HepG2 (cell line): ENCODE measurements at regions not wholly inside any gene's neighbourhood (a gene's known extent, or its start where the extent isn't known, plus 50 kb on each side); places are given as distances from the start of the nearest gene placed in this dataset.
"Not testable (repeated sequence)": the region's sequence is repeated elsewhere in the genome, so short reads cannot be mapped to it uniquely, and the experiment has no call there.

ENCODE experiments used
- ATAC-seq: fragments of 200-7000 bp; cut with Tn5 transposase; 3 replicates; pipeline ENCODE4 v1.9.1; 2020; ENCODE audit warnings: mild to moderate bottlenecking, moderate library complexity
- BruUV-seq: library from RNA; stranded (reverse); fragments of 400-500 nt; replicated peaks from 2 replicates; lab custom pipeline; 2021; lab: Mats Ljungman, UMichigan
- CTCF ChIA-PET: fragments of 300-600 bp; formaldehyde crosslinking; extraction: SDS; loops from one replicate; lab custom pipeline; 2021; ENCODE audit warnings: low total read pairs, inconsistent platforms, low intra/inter-chr PET ratio; lab: Yijun Ruan, JAX
- POLR2A ChIA-PET: fragments of 350-600 bp; sonication (Branson Sonifier 250); formaldehyde crosslinking; loops from one replicate; lab custom pipeline; 2020; ENCODE audit warnings: antibody characterized with exemption, inconsistent platforms; lab: Yijun Ruan, JAX
- DNase-seq: peaks from one replicate; pipeline ENCODE4 v3.0.0-alpha.2; 2015; ENCODE audit warnings: low spot score
- FAIRE-seq: peaks from 3 replicates; lab custom pipeline; 2011; peaks lifted over from hg19 to GRCh38; lab: Jason Lieb, UNC
- H2AFZ ChIP-seq: one replicate; pipeline ENCODE4 v1.6.1; 2011; ENCODE audit warnings: low read length, inconsistent platforms
- H3K27ac ChIP-seq: fragments of 300-600 bp; 3 replicates; pipeline ENCODE4 v1.8.0; 2011; ENCODE audit warnings: mixed run types, mild to moderate bottlenecking, mixed read lengths, low read length, inconsistent platforms; ENCODE audit not compliant: insufficient read depth; ENCODE audit errors: extremely low read length
- H3K27me3 ChIP-seq, 2 experiments: fragments of 200-600 bp in 1 of 2; 2 replicates in 1 of 2; 3 replicates in 1 of 2; pipeline versions ENCODE4 v1.6.0 to v1.8.0; 2011; ENCODE audit warnings: low read length in 2 of 2, mild to moderate bottlenecking in 2 of 2, moderate library complexity in 2 of 2, inconsistent platforms in 1 of 2; ENCODE audit not compliant: insufficient read depth in 2 of 2, control insufficient read depth in 1 of 2
- H3K36me3 ChIP-seq, 2 experiments: fragments of 200-600 bp in 1 of 2; replicated peaks in 1 of 2; 2 replicates in 1 of 2; 3 replicates in 1 of 2; pipeline versions ENCODE4 v1.5.1 to v1.8.0; 2011; ENCODE audit warnings: low read length in 2 of 2, inconsistent platforms in 1 of 2; ENCODE audit not compliant: insufficient read depth in 2 of 2, control insufficient read depth in 1 of 2
- H3K4me1 ChIP-seq: 2 replicates; pipeline ENCODE4 v1.5.1; 2012; ENCODE audit warnings: low read length, inconsistent platforms; ENCODE audit not compliant: insufficient read depth
- H3K4me2 ChIP-seq: 2 replicates; pipeline ENCODE4 v1.6.0; 2011; ENCODE audit warnings: low read depth, low read length, inconsistent platforms
- H3K4me3 ChIP-seq, 3 experiments: fragments of 200-600 bp in 1 of 3; sonication (generic), shearing (Covaris generic) in 1 of 3; replicated peaks in 1 of 3; 2 replicates each; pipeline ENCODE4 v1.5.1; 2011 to 2016; ENCODE audit warnings: low read length in 3 of 3, inconsistent platforms in 2 of 3, low read depth in 2 of 3, mild to moderate bottlenecking in 2 of 3, control low read depth in 1 of 3, mixed read lengths in 1 of 3; ENCODE audit not compliant: insufficient read depth in 1 of 3
- H3K79me2 ChIP-seq: one replicate; pipeline ENCODE4 v1.6.1; 2011; ENCODE audit warnings: low read length, inconsistent platforms; ENCODE audit not compliant: insufficient read depth
- H3K9ac ChIP-seq: 2 replicates; pipeline ENCODE4 v1.6.0; 2011; ENCODE audit warnings: mild to moderate bottlenecking, low read depth, low read length, inconsistent platforms; ENCODE audit not compliant: insufficient read depth
- H3K9me3 ChIP-seq: 2 replicates; pipeline ENCODE4 v1.5.1; 2012; ENCODE audit warnings: mild to moderate bottlenecking, low read length
- H4K20me1 ChIP-seq: 2 replicates; pipeline ENCODE4 v1.6.0; 2011; ENCODE audit warnings: inconsistent platforms, mild to moderate bottlenecking, low read length, moderate library complexity; ENCODE audit not compliant: insufficient read depth
- CEBPG ChIP-seq: IDR thresholded peaks from 2 replicates; pipeline ENCODE4 v1.6.1; 2016
- ELF1 ChIP-seq: sonication (generic); formaldehyde crosslinking; IDR thresholded peaks from 2 replicates; pipeline ENCODE4 v1.4.0; 2020; ENCODE audit warnings: missing genetic modification reagents
- ELF3 ChIP-seq: IDR thresholded peaks from 2 replicates; pipeline ENCODE4 v1.6.1; 2016; ENCODE audit warnings: missing genetic modification reagents, missing compliant biosample characterization
- EP300 ChIP-seq, 3 experiments: sonication (generic) in 1 of 3; formaldehyde crosslinking in 1 of 3; IDR thresholded peaks; 2 replicates each; pipeline versions ENCODE4 v1.5.1 to v1.6.1; 2011 to 2020; ENCODE audit warnings: low read depth in 2 of 3, low read length in 2 of 3, borderline replicate concordance in 1 of 3, improper control_type of control experiment in 1 of 3, mild to moderate bottlenecking in 1 of 3, missing genetic modification reagents in 1 of 3, moderate library complexity in 1 of 3
- FOSL1 ChIP-seq: sonication (generic); formaldehyde crosslinking; IDR thresholded peaks from 2 replicates; pipeline ENCODE4 v1.9.0; 2021; ENCODE audit warnings: missing genetic modification reagents, borderline replicate concordance
- FOSL2 ChIP-seq: sonication (generic); formaldehyde crosslinking; IDR thresholded peaks from 2 replicates; pipeline ENCODE4 v1.4.0; 2020; ENCODE audit warnings: missing genetic modification reagents
- FOXA1 ChIP-seq, 2 experiments: fragments of 450-650 bp in 1 of 2; sonication (generic) in 1 of 2; formaldehyde crosslinking in 1 of 2; IDR thresholded peaks; 2 replicates each; pipeline versions ENCODE4 v1.4.0 to v1.6.1; 2016 to 2020; ENCODE audit warnings: missing genetic modification reagents in 1 of 2
- FOXA3 ChIP-seq: IDR thresholded peaks from 2 replicates; pipeline ENCODE4 v1.6.1; 2016; ENCODE audit warnings: missing genetic modification reagents, missing compliant biosample characterization
- GATAD2A ChIP-seq: IDR thresholded peaks from 2 replicates; pipeline ENCODE4 v1.6.1; 2016
- SAP130 ChIP-seq: IDR thresholded peaks from 2 replicates; pipeline ENCODE4 v1.6.1; 2016; ENCODE audit warnings: low read depth
- ZNF263 ChIP-seq: sonication (generic); formaldehyde crosslinking; IDR thresholded peaks from 2 replicates; pipeline ENCODE4 v1.4.0; 2020; ENCODE audit warnings: missing genetic modification reagents
- ZNF792 ChIP-seq: IDR thresholded peaks from 2 replicates; pipeline ENCODE4 v1.6.1; 2016
- WGBS: methylation state at CpG from one replicate; pipeline ENCODE4 v1.1.6; 2017; ENCODE audit warnings: low lambda C conversion rate; 5-methylcytosine and 5-hydroxymethylcytosine counted together
- in situ Hi-C: cut with HindIII; loops from 2 replicates; pipeline ENCODE4 v1.10.0; 2017; ENCODE audit warnings: low pct_unique_long_range_greater_than_20kb; ENCODE audit not compliant: extremely low pct_ligation_motif_present
- intact Hi-C: fragments of 100-400 bp; cut with micrococcal nuclease; formaldehyde crosslinking; loops from one replicate; pipeline ENCODE4 v1.10.0; 2022; ENCODE audit not compliant: unreplicated experiment
- TF ChIP-seq, protein P1 (sequence below): IDR thresholded peaks from 2 replicates; pipeline ENCODE4 v1.4.0; 2020; ENCODE audit warnings: mild to moderate bottlenecking, missing genetic modification reagents

GRCh38 chr10:46782001-46782874 lies 129.0 kb upstream of the PTPN20 start:
- in situ Hi-C loops, H4K20me1 ChIP-seq, H3K36me3 ChIP-seq, CTCF ChIA-PET, H3K27me3 ChIP-seq, H3K4me3 ChIP-seq, POLR2A ChIA-PET, intact Hi-C loops, FAIRE-seq, H3K9ac ChIP-seq, ATAC-seq, BruUV-seq, H2AFZ ChIP-seq, DNase-seq, H3K79me2 ChIP-seq, H3K9me3 ChIP-seq: not testable (repeated sequence)
- Histone ChIP-seq H3K4me2 (peak overlapping the region; percentile 45; the same call in 1 of the 2 replicates), H3K4me1 (peaks cover 25% of the 10 kb centered on the region), H3K27ac (peak overlapping the region; percentile 24)
- WGBS, result 66% methylated on average over 4 of the region's 4 CpGs
- peak; percentile 26; the same call in 1 of the 2 replicates for TF ChIP-seq ZNF792 (CRISPR knock-in tag)

- BruUV-seq; H3K27me3 ChIP-seq; H3K9ac ChIP-seq; H3K4me3 ChIP-seq; H4K20me1 ChIP-seq; H3K79me2 ChIP-seq; in situ Hi-C loops; intact Hi-C loops; H3K36me3 ChIP-seq; POLR2A ChIA-PET; H3K9me3 ChIP-seq; FAIRE-seq; CTCF ChIA-PET; H2AFZ ChIP-seq; TF ChIP-seq FOXA1 (IDR thresholded peaks at IDR 0.05); EP300 (CRISPR knock-in tag; IDR thresholded peaks at IDR 0.05; ENCODE audit: borderline replicate concordance): not testable (repeated sequence)
- ATAC-seq, result peak; percentile 79
- H3K27ac ChIP-seq, result peak overlapping the region; percentile 57
- TF ChIP-seq ZNF263 (CRISPR knock-in tag) (peak; percentile 78), FOSL1 (CRISPR knock-in tag) (peak; percentile 25; the same call in 1 of the 2 replicates), SAP130 (CRISPR knock-in tag) (peak; percentile 35; the same call in 1 of the 2 replicates), CEBPG (CRISPR knock-in tag) (peak; percentile 48), FOXA1 (CRISPR knock-in tag; IDR thresholded peaks at IDR 0.05) (0 out of 2 replicates have a peak, but pooled peaks have one; percentile 23), FOSL2 (CRISPR knock-in tag) (peak; percentile 69), GATAD2A (CRISPR knock-in tag) (0 out of 2 replicates have a peak, but pooled peaks have one; percentile 12), ELF1 (0 out of 2 replicates have a peak, but pooled peaks have one; percentile 14), ELF3 (CRISPR knock-in tag) (peak; percentile 69), FOXA3 (peak; percentile 64), EP300 (IDR thresholded peaks at IDR 0.05; ENCODE audit: low read depth in 2 of 2, low read length in 2 of 2) (peak in 1 of 2 experiments; percentile 22; a peak in 1 of 4 replicates)
- TF ChIP-seq, protein P1, sequence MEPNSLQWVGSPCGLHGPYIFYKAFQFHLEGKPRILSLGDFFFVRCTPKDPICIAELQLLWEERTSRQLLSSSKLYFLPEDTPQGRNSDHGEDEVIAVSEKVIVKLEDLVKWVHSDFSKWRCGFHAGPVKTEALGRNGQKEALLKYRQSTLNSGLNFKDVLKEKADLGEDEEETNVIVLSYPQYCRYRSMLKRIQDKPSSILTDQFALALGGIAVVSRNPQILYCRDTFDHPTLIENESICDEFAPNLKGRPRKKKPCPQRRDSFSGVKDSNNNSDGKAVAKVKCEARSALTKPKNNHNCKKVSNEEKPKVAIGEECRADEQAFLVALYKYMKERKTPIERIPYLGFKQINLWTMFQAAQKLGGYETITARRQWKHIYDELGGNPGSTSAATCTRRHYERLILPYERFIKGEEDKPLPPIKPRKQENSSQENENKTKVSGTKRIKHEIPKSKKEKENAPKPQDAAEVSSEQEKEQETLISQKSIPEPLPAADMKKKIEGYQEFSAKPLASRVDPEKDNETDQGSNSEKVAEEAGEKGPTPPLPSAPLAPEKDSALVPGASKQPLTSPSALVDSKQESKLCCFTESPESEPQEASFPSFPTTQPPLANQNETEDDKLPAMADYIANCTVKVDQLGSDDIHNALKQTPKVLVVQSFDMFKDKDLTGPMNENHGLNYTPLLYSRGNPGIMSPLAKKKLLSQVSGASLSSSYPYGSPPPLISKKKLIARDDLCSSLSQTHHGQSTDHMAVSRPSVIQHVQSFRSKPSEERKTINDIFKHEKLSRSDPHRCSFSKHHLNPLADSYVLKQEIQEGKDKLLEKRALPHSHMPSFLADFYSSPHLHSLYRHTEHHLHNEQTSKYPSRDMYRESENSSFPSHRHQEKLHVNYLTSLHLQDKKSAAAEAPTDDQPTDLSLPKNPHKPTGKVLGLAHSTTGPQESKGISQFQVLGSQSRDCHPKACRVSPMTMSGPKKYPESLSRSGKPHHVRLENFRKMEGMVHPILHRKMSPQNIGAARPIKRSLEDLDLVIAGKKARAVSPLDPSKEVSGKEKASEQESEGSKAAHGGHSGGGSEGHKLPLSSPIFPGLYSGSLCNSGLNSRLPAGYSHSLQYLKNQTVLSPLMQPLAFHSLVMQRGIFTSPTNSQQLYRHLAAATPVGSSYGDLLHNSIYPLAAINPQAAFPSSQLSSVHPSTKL (CRISPR knock-in tag), result peak; percentile 32; the same call in 1 of the 2 replicates
- peaks cover 25% of the 10 kb centered on the region for H3K4me1 ChIP-seq
- WGBS, result 0% methylated on average over 2 of the region's 2 CpGs
- DNase-seq, result peak; percentile 62
- H3K4me2 ChIP-seq, result peak overlapping the region; percentile 58
Measured at GRCh38 chr10:46784665-46785064, 126.6 kb upstream of the PTPN20 start.
